ENCODE measurements at regions not wholly inside any gene's neighbourhood (a gene's known extent, or its start where the extent isn't known, plus 50 kb on each side); places are given as distances from the start of the nearest gene placed in this dataset.

- no peak for DNase-seq
Observed at GRCh38 chr9:95666096-95666784, 149.5 kb upstream of the PTCH1 start.

- DNase-seq, result no peak
Observed at GRCh38 chr9:95653246-95653645, 136.5 kb upstream of the PTCH1 start.

DNA sequence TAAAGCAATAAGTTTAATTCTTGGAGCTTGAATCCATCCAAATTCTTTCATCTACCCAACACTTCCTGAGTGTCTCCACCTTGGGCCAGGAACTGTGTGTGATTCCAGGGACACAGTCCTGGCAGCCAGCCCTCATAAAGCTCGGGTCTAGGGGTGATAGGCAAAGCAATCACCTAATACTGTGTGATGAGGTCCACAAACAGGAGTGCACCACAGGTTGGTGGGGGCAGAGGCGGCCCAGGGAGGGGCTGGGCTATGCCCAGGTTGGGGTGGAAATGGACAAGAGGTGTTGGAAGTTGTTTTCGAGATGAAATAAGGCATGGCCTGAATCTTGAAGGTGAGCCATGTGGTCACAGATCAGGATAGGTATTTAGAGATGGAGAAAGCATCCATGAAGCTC lies 133.9 kb upstream of the PTCH1 start:
- DNase-seq, result no peak

DNA sequence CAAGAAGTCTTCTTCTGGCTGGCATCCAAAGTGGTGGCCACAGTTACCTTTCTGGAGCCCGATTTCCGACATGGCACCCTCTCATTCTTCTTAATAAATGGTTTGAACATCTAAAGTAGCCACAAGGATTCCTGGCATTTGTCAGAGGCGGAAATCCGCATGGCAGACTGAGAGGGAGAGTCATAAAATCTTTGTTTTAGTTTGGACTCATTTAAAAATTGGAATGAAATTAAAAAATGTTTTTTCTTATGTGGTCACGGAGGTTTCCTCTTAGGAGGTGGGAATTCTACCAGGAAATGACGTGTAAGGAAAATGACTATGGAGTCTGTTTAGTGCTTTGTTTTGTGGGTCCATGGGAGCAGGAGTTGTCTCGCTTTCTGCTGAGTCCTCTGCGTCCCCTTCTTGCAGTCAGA lies 133.0 kb upstream of the PTCH1 start:
- no peak for DNase-seq

DNA sequence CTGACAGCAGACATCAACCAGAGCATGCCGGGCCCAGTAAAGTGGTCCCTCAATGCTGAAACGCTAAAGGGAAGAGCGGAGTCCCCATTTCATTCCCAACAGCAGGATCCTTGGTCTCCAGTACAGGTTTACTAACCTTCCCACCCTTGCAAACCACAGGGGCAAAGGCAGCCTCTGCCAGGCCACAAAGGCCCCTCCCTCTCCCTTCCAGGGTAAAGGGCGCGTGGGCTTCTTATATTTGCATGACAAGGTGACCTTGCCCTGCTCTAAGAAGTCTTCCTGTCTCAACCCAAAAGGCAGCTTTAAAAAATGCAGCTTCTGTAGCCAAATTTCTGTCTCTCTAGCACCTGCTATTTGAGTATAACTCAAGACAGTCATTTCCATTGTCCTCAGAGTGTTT lies 131.5 kb upstream of the PTCH1 start:
- no peak for DNase-seq

DNA sequence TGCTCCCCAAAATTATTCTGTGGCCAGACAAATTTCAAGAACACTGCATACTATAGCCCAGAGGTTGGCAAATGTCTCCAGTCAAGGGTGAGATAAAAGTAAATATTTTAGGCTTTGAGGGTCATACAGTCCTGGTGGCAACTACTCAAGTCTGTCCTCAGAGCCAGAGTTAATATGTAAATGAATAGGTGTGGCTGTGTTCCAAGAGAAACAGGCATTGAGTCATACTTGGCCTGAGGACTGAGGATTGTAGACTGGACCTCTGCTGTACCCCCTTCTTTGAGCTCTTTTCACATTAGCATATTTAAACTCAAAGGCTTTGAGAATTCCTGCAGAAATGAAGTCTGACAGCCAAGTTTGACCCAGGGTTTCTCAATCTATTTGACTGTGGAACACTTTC lies 129.2 kb upstream of the PTCH1 start:
- DNase-seq, result no peak

DNA sequence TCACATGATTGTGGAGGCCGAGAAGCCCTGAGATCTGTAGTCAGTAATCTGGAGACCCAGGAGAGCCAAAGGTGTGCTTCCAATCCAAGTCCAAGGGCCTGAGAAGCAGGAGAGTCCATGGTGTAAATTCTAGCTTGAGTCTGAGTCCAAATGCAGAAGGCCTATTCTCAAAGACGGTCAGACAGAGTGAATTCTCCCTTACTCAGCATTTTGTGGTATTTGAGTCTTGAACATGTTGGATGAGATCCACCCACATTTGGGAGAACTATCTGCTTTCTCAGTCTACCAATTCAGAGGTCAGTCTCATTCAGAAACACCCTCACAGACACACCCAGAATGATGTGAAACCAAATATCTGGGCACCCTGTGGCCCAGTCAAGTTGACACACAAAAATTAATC lies 128.8 kb upstream of the PTCH1 start:
- no peak for DNase-seq

- DNase-seq, result no peak
Observed at GRCh38 chr9:95644377-95644776, 127.6 kb upstream of the PTCH1 start.

- DNase-seq, result no peak
Observed at GRCh38 chr9:95643619-95644018, 126.8 kb upstream of the PTCH1 start.

DNA sequence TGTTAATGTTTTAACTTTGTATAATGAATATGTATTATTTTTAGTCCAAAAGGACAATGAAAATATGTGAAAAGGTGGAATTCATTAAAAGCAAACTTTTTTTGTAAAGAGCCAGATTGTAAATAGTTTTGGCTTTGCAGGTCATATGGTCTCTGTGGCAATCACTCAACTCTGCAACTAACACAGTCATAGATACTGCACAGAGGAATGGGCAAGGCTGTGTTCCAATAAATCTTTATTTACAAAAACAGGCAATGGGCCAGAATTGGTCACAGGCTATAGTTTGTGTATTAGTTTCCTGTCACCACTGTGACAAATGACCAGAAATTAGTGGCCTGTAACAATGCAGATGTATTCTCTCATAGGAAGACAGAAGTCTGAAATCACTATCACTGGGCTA lies 125.4 kb upstream of the PTCH1 start:
- no peak for DNase-seq

DNA sequence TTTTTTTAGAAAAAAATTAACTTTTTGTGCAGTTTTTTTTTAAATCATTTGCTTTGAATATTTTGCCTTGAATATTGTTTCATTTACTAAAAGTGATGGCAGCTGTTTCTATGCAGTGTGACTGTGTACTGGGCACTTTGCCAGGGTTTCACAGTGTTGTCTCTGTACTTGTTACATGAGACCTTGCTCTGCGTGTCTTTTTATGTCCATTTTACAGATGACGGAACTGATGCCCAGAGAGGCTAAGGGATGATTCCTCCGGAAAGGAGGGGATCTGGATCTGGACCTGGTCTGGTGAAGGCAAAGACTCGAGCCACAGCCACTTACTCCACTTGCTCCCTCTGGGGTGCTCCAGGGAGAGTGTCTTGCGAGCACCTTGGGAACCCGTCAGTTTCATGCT lies 124.8 kb upstream of the PTCH1 start:
- no peak for DNase-seq

DNA sequence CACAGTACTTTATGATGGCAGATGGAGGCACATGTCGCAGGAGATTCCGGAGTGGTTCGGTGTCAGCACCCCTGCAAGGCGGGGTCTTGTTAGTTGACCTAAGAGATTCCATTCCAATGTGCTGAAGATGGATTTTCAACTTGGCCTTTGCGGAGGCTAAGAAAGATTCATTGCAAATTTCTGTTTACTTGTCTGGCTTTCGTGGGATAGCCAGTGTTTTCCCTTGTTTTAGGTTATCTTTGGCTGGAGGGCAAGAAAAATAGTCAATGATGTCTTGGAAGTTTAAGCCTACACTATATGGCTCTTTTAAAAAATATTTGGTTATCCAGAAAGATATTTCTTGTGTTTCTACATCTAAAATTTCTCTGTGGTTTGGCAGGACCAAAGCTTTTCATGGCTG lies 123.6 kb upstream of the PTCH1 start:
- no peak for DNase-seq

- no peak for DNase-seq
Observed at GRCh38 chr9:95635986-95636671, 119.4 kb upstream of the PTCH1 start.

- no peak for DNase-seq
Observed at GRCh38 chr9:95634536-95634935, 117.8 kb upstream of the PTCH1 start.

GRCh38 chr9:95634114-95634513 lies 117.3 kb upstream of the PTCH1 start:
- DNase-seq, result no peak

DNA sequence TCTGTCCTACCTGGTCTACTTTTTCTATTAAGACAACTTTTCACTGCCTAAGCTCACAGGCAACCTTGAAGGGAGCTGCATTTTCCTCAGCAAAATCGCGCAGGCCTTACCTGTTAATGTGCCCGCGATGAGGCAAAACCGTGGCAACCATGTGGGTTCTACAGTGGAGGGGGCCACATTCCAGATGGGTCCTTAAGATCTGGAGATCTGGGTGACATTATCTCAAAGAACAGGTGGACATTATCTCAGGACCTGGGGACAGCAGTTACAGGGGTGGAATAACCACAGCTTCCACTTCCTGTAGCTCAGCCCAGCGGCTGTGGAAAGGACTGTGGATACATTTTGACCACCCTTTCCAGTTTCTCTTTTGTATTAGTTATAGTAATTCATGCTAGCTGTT lies 112.8 kb upstream of the PTCH1 start:
- DNase-seq, result no peak

GRCh38 chr9:95627802-95628201 lies 111.0 kb upstream of the PTCH1 start:
- no peak for DNase-seq

DNA sequence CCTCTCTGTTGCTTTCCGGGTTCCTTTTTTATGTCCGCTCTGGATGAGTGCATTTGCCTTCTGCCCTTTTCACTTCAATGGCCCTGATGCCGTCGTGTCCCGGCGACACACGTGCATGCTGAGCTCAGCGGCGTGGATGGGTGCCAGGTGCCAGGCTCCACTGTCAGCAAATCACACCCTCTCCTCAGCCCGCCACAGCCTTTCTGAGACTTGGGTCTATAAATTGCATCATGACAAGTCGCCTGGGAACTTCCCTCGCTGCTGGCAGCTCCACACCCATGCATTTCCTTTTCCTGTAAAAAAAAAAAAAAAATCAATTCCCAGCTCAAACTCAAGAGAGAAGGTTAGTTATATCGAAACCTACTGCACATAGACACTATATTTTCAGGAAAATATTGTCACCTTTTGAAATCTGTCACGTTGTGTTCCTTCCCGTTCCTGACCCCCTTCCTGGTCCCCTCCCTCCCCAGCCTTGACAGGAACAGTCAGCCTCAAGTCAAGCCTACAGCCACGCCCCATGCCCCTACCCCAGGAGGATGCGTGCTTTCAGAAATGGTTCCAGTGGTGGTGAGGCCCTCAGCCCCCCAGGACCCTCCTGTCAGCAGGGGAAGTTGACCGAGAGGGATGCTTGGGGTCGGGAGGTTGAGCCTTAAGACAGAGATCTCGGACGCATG lies 110.3 kb upstream of the PTCH1 start:
- DNase-seq, result no peak

GRCh38 chr9:95626341-95626740 lies 109.6 kb upstream of the PTCH1 start:
- DNase-seq, result no peak

DNA sequence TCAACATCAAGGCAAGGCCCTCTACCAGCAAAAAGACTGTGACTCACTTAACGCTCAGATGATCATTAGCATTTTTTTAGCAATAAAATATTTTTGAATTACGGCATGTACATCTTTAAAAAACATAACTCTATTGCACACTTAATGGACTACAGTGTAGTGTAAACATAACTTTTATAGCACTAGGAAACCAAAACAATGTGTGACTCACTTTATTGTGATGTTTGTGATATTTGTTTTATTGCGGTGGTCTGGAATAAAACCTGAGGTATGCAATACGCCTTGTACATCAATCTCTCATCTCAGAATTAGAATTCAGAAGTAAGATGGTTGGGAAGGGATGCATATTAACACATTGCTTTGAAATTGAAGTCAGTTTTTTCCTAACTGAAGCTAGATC lies 106.9 kb upstream of the PTCH1 start:
- DNase-seq, result no peak

GRCh38 chr9:95620722-95621121 lies 104.0 kb upstream of the PTCH1 start:
- DNase-seq, result no peak

DNA sequence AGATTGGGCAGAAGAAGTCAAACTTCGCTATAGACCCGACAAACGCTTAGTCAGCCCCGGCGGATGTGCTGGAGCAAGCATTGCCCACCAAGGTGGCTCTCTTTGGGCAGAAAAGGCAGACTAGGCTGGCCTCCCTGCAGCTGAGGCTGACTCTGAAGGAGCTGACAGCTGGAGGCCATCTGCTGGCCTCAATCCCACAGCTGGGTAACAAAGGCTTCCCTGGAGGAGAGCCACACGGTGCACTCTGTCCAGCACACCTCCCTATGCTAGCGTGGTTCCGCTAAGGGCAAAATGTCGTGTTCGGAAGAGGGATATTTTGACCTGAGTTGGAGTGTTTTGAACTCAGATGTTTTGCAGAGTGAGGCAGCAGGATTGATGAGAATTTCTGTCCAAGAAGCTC lies 103.5 kb upstream of the PTCH1 start:
- no peak for DNase-seq

DNA sequence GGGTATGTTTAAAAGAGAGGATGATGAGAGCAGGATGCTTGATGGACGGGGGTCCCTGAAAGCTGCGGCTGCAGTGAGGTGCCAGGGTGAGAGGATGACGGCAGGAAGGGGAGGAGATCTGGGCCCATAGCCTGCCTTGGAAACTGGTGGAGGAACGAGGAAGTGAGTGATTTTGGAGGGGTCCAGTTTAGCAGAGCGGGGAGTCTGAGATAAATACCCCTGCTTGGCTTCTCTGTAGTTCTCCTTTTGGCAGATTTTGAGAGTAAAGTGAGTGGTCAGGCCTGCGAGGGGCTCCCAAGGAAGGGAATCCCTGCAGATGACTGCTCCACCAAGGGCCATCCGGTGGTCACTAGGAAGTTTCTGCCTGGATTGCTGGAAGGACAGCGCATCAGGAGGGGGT lies 98.5 kb upstream of the PTCH1 start:
- no peak for DNase-seq

- no peak for DNase-seq
Observed at GRCh38 chr9:95613670-95614069, 96.9 kb upstream of the PTCH1 start.

GRCh38 chr9:95611354-95611753 lies 94.6 kb upstream of the PTCH1 start:
- DNase-seq, result no peak
